ENCODE measurements at regions not wholly inside any gene's neighbourhood (a gene's known extent, or its start where the extent isn't known, plus 50 kb on each side); places are given as distances from the start of the nearest gene placed in this dataset.

GRCh38 chr10:47224546-47225218 is 75.3 kb upstream of the GDF10 start:
- H3K4me1 ChIP-seq: no peaks in the 10 kb centered on the region
- no peak overlapping the region for H3K4me3 ChIP-seq (replicated peaks in 1 of 3)
- WGBS, 2 donors: 79 to 82% methylated on average over 2 of the region's 2 CpGs
- no peak overlapping the region for H3K27ac ChIP-seq
- intact Hi-C loops (cut with DNase I): no loop called here
- DNase-seq: no peak
- H3K36me3 ChIP-seq: no peaks in the 10 kb centered on the region
- no peak for TF ChIP-seq CTCF (IDR thresholded peaks at IDR 0.05)
- no peak for TF ChIP-seq POLR2A (IDR thresholded peaks at IDR 0.05)
- H3K9me3 ChIP-seq: no peaks in the 10 kb centered on the region
- H3K27me3 ChIP-seq: no peaks in the 10 kb centered on the region

DNA sequence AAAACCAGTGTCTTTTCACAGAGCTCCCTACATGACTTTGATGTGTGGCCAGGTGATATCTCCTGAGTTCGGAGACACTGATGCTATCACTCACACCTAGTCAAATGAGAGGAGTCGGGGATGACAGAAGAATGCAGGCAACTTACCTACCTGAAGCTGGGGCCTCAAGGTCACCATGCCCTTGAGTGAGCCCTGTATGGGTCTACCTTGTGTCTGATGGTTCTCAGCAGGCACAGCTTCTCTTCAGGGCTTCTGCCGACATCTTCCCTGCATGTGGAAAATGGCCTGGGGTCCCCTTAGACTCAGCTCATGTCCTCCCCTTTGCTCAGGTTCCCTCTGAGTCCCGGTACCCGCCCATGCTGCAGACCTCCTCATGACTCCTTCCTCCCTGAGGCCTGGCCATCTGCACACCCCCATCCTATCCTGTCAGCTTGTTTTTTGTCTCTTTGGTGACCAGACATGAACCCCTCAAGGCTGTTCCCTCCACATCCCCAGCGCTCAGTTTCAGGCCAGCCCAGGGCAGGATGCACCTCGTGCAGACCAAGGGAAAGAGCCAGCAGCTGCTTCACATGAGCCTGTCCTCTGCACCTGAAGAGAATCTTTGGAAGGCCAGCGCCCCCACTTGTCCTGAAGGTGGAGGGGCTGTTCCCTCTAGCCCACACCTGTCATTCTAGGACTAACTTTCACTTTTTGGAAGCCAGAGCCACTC is 74.6 kb upstream of the GDF10 start:
- intact Hi-C loops (cut with DNase I): no loop called here
- H3K9me3 ChIP-seq: no peaks in the 10 kb centered on the region

DNA sequence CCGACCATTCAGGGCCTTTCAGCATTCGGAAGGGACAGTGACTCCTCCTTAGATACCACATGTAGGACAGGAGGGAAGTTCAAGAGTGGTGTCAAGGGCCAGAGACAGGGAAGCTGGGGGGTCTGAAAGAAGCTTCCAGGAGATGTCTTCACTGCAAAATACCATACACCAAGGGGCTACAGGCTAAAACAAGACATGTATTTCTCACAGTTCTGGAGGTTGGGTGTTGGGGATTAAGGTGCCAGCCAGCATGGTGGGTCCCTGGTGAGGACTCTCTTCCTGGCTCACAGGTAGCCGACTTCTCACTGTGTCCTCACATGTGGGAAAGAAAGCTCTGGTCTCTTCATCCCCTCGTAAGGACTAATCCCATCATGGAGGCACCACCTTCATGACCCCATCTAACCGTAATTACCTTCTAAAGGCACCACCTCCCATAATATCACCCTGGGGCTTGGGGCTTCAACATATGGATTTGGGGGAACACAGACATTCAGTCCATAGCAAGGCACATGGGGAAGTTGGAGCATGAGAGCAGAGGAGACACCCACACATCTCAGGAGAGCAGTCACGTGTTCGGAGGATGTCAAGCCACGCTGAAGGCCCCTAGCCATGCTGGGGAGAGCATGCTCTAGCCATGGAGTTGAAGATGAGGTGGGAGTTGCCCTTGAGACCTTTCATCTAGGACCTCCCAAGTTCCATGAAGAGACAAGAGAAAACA is 73.9 kb upstream of the GDF10 start:
- Histone ChIP-seq H3K4me1 (no peaks in the 10 kb centered on the region), H3K9me3 (no peaks in the 10 kb centered on the region), H3K27ac (no peak overlapping the region), H3K36me3 (no peaks in the 10 kb centered on the region), H3K27me3 (no peaks in the 10 kb centered on the region), H3K4me3 (replicated peaks in 1 of 3) (no peak overlapping the region)
- 93 to 96% methylated on average over 8 of the region's 8 CpGs for WGBS, 2 donors
- intact Hi-C loops (cut with DNase I): no loop called here
- no peak for TF ChIP-seq POLR2A (IDR thresholded peaks at IDR 0.05)
- no peak for TF ChIP-seq CTCF (IDR thresholded peaks at IDR 0.05)
- no peak for DNase-seq

More for the DNA sequence above, 74.6 kb upstream of the GDF10 start:
- H3K36me3 ChIP-seq: no peaks in the 10 kb centered on the region
- H3K4me3 ChIP-seq (replicated peaks in 1 of 3): no peak overlapping the region
- no peak for DNase-seq
- TF ChIP-seq CTCF (IDR thresholded peaks at IDR 0.05) (no peak), POLR2A (IDR thresholded peaks at IDR 0.05) (no peak)
- H3K27ac ChIP-seq: no peak overlapping the region
- no peaks in the 10 kb centered on the region for H3K27me3 ChIP-seq
- WGBS, 2 donors: 75 to 92% methylated on average over 8 of the region's 8 CpGs
- H3K4me1 ChIP-seq: no peaks in the 10 kb centered on the region

DNA sequence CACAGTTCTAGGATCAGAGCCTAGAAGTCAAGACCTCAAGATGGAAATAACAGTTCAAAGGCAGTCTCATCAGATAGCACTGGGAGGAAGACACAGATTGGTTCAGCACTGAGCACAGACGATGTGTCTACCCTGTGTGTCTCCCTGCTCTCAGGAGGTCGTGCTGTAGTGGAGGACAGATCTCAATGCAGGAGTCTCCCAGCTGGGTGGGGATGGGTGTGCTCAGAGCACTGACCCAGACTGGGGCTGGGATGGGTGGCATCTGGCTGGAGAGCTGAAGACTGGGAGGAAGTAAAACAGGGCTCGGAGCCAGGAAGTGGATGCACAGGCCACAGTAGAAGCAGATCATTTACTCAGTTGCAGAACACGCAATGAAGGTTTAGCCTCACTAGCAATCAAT is 69.5 kb upstream of the GDF10 start:
- no peak overlapping the region for H3K27ac ChIP-seq
- no peaks in the 10 kb centered on the region for H3K27me3 ChIP-seq
- H3K4me3 ChIP-seq (replicated peaks in 1 of 3): no peak overlapping the region
- TF ChIP-seq CTCF (IDR thresholded peaks at IDR 0.05) (no peak), POLR2A (IDR thresholded peaks at IDR 0.05) (no peak)
- no peaks in the 10 kb centered on the region for H3K36me3 ChIP-seq
- no peak for DNase-seq
- no peaks in the 10 kb centered on the region for H3K9me3 ChIP-seq
- intact Hi-C loops (cut with DNase I): no loop called here
- H3K4me1 ChIP-seq: no peaks in the 10 kb centered on the region
- 63 to 80% methylated on average over 4 of the region's 4 CpGs for WGBS, 2 donors

GRCh38 chr10:47230957-47231356 is 69.0 kb upstream of the GDF10 start:
- intact Hi-C loops (cut with DNase I): no loop called here
- no peak for DNase-seq
- Histone ChIP-seq H3K27me3 (no peaks in the 10 kb centered on the region), H3K36me3 (no peaks in the 10 kb centered on the region), H3K27ac (no peak overlapping the region), H3K4me1 (no peaks in the 10 kb centered on the region), H3K4me3 (replicated peaks in 1 of 3) (no peak overlapping the region), H3K9me3 (no peaks in the 10 kb centered on the region)
- no peak for TF ChIP-seq CTCF (IDR thresholded peaks at IDR 0.05)

Data from thyroid gland (tissue), 4 donors.